ENCODE measurements at regions not wholly inside any gene's neighbourhood (a gene's known extent, or its start where the extent isn't known, plus 50 kb on each side); places are given as distances from the start of the nearest gene placed in this dataset.
A peak's percentile ranks its signal among the peaks of the same experiment; 100 is the strongest.

DNA sequence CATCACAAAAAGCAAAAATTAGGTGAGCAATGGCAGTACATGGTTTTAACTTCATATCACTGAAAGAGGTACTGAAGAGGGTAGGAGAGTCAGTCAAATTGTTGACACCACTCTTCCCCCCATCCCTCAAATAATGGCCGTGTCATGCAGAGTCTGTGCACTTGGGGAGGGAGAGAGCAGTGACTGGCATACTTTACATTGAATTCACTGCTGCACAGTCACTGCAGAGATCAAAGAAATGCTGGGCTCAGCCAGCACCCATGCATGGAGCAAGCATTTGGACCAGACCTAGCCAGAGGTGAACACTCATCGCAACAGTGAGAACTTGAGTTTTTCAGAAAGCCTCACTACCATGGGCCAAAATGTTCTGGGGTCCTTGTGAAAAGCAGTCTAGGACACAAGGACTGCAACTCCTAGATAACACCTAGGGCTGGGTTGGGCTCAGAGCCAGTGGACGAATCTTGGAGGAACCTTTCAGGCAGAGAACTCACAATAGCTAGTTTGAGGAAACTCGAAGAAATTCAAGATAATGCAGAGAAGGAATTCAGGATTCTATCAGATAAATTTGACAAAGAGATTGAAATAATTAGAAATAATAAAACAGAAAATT is 112.9 kb downstream of the NR4A2 start:
- H3K36me3 Mint-ChIP-seq = peaks cover 47% of the 10 kb centered on the region
- H3K4me3 Mint-ChIP-seq = no peak overlapping the region
- no peak overlapping the region for H3K27ac Mint-ChIP-seq
- TF ChIP-seq, protein P1, sequence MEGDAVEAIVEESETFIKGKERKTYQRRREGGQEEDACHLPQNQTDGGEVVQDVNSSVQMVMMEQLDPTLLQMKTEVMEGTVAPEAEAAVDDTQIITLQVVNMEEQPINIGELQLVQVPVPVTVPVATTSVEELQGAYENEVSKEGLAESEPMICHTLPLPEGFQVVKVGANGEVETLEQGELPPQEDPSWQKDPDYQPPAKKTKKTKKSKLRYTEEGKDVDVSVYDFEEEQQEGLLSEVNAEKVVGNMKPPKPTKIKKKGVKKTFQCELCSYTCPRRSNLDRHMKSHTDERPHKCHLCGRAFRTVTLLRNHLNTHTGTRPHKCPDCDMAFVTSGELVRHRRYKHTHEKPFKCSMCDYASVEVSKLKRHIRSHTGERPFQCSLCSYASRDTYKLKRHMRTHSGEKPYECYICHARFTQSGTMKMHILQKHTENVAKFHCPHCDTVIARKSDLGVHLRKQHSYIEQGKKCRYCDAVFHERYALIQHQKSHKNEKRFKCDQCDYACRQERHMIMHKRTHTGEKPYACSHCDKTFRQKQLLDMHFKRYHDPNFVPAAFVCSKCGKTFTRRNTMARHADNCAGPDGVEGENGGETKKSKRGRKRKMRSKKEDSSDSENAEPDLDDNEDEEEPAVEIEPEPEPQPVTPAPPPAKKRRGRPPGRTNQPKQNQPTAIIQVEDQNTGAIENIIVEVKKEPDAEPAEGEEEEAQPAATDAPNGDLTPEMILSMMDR (IDR thresholded peaks at IDR 0.05; ENCODE audit: unreplicated experiment) = no peak
- H3K4me1 Mint-ChIP-seq = peaks cover 7% of the 10 kb centered on the region
- H3K9me3 Mint-ChIP-seq = peaks cover 53% of the 10 kb centered on the region
- H3K27me3 Mint-ChIP-seq (ENCODE audit: low read depth) = no peaks in the 10 kb centered on the region
- no peak for DNase-seq (ENCODE audit: low spot score in 2 of 2, unreplicated experiment in 2 of 2)

DNA sequence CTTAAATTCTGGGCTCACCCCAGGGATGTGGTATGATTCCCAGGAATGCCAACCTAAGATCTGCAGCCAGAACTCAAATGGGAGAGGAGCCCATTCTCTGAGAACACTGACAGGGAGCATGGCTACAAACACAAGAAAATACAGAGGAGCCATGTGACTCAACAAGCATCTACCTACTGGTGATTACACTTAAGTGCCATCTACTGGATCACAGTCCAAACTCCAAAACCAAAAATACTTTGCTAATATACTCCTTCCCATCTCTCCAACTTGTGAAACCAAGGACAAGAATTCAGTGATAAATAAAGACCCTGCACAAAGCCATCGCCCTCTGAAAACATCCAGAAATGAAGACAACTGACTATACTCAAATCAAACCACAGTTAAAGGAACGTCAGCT is 116.9 kb downstream of the NR4A2 start:
- peak overlapping the region; percentile 47 for H3K27ac Mint-ChIP-seq
- H3K4me3 Mint-ChIP-seq = no peak overlapping the region
- peaks cover 23% of the 10 kb centered on the region for H3K9me3 Mint-ChIP-seq
- no peaks in the 10 kb centered on the region for H3K27me3 Mint-ChIP-seq (ENCODE audit: low read depth)
- DNase-seq (ENCODE audit: low spot score in 2 of 2, unreplicated experiment in 2 of 2) = no peak
- TF ChIP-seq, protein P1 (IDR thresholded peaks at IDR 0.05; ENCODE audit: unreplicated experiment) = no peak
- peaks cover 7% of the 10 kb centered on the region for H3K4me1 Mint-ChIP-seq
- peaks cover 19% of the 10 kb centered on the region for H3K36me3 Mint-ChIP-seq

DNA sequence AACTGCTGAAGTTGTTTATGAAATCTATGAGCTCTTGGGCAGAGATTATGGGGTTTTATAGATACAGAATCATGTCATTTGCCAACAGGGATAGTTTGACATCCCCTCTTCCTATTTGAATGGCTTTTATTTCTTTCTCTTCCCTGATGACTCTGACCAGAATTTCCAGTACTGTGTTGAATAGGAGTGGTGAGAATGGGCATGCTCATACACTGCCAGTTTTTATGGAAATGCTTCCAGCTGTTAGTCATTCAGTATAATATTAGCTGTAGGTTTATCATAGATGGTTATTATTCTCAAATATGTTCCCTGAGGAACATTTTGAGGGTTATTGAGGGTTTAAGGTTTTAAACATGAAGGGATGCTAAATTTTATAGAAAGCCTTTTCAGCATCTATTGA is 121.2 kb downstream of the NR4A2 start:
- Mint-ChIP-seq H3K36me3 (peaks cover 9% of the 10 kb centered on the region), H3K4me1 (peaks cover 7% of the 10 kb centered on the region), H3K27me3 (ENCODE audit: low read depth) (no peaks in the 10 kb centered on the region), H3K27ac (no peak overlapping the region), H3K4me3 (no peak overlapping the region), H3K9me3 (peaks cover 18% of the 10 kb centered on the region)
- DNase-seq (ENCODE audit: low spot score in 2 of 2, unreplicated experiment in 2 of 2) = no peak
- TF ChIP-seq, protein P1 (IDR thresholded peaks at IDR 0.05; ENCODE audit: unreplicated experiment) = no peak

DNA sequence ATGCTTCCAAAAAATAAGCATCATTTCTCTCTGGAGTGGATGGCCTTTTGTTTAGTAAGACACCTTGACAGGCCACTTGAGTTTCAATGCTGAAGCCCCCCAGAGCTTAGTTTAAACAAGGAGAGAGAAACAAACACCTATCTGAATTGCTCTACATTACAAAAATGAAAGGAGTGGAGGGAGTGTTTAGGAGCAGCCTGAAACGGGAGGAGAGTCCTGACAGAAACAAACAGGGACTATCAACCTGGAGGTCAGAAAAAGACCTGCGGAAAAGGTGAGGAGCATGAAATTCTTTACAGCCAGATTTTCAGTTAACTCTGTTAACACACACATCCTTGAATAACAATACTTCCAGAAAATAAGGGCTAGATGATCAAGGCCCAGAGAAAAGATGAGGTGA is 126.2 kb downstream of the NR4A2 start:
- peaks cover 20% of the 10 kb centered on the region for H3K9me3 Mint-ChIP-seq
- H3K27ac Mint-ChIP-seq = no peak overlapping the region
- no peak for DNase-seq (ENCODE audit: low spot score in 2 of 2, unreplicated experiment in 2 of 2)
- peaks cover 6% of the 10 kb centered on the region for H3K36me3 Mint-ChIP-seq
- no peaks in the 10 kb centered on the region for H3K27me3 Mint-ChIP-seq (ENCODE audit: low read depth)
- H3K4me3 Mint-ChIP-seq = no peak overlapping the region
- no peaks in the 10 kb centered on the region for H3K4me1 Mint-ChIP-seq
- TF ChIP-seq, protein P1 (IDR thresholded peaks at IDR 0.05; ENCODE audit: unreplicated experiment) = no peak

DNA sequence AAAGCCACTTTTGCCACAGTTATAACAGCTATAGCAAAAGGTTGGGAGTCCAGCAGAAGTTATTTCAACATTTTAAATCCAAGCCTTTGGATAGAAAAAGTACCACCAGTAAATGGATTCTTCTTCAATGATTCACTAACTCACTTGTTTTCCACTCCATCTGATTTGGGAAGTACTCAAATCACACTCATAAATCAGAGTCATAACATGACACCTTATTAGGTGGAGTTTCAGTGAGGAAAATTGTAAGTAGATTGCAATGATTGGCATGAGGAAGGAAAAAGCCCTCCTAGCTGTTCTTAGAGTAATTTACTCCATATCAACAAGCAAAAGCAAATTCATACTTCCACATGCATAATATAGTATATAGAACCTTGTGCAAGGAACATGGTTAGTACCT is 132.9 kb downstream of the NR4A2 start:
- TF ChIP-seq, protein P1 (IDR thresholded peaks at IDR 0.05; ENCODE audit: unreplicated experiment) = no peak
- H3K36me3 Mint-ChIP-seq = peaks cover 8% of the 10 kb centered on the region
- no peak overlapping the region for H3K4me3 Mint-ChIP-seq
- H3K4me1 Mint-ChIP-seq = no peaks in the 10 kb centered on the region
- H3K27ac Mint-ChIP-seq = no peak overlapping the region
- peaks cover 12% of the 10 kb centered on the region for H3K9me3 Mint-ChIP-seq
- H3K27me3 Mint-ChIP-seq (ENCODE audit: low read depth) = no peaks in the 10 kb centered on the region
- no peak for DNase-seq (ENCODE audit: low spot score in 2 of 2, unreplicated experiment in 2 of 2)

DNA sequence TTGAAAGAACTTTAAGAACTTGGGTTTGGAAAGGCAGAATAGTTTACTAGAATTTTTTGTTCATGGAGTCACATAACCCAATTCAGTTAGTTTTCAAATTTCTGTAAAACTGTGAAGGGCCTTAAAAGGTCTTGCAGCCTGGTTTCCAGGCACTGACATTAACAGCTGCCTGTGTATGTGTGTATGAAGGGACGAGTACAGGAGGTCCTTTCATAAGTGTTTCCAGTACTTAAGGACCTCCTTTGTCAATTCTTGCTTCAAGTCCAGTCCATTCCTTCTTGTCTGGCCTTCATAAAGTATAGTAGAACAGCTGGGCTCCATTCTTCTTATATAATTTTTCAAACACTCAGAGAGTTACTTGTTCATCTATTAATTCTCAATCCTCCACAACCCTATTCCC is 136.5 kb downstream of the NR4A2 start:
- TF ChIP-seq, protein P1 (IDR thresholded peaks at IDR 0.05; ENCODE audit: unreplicated experiment) = no peak
- Mint-ChIP-seq H3K9me3 (peaks cover 4% of the 10 kb centered on the region), H3K27me3 (ENCODE audit: low read depth) (no peaks in the 10 kb centered on the region), H3K27ac (no peak overlapping the region), H3K4me3 (no peak overlapping the region), H3K4me1 (peaks cover 4% of the 10 kb centered on the region), H3K36me3 (peaks cover under 1% of the 10 kb centered on the region)
- DNase-seq (ENCODE audit: low spot score in 2 of 2, unreplicated experiment in 2 of 2) = no peak

Measured in mesothelial cell of epicardium (in vitro differentiated cells).